ENCODE measurements at regions not wholly inside any gene's neighbourhood (a gene's known extent, or its start where the extent isn't known, plus 50 kb on each side); places are given as distances from the start of the nearest gene placed in this dataset.

DNA sequence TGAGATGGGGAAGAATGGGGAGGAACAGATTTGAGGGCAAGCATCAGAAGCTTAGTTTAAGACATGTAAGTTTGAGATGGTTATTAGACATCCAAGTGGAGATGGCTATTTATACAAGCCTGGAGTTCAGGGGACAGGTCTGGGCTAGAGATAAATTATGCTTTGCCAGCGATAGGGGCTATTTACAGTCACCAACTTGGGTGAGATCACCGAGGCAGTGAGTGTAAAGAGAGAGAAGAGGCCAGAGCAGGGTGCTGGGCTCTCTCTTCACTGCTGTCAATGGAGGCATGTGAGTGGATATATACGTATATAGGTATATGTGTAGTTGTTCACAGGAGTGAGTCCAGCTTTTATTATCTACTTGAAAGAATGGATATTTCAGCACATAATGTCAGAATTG is 81.0 kb downstream of the QPCT start:
- Histone ChIP-seq H3K36me3 (ENCODE audit: control insufficient read depth, insufficient read depth, low read length) (no peaks in the 10 kb centered on the region), H3K4me1 (ENCODE audit: control insufficient read depth, insufficient read depth, low read length) (peaks cover 13% of the 10 kb centered on the region), H3K4me3 (ENCODE audit: insufficient read depth, low read depth, low read length) (no peak overlapping the region), H3K18ac (ENCODE audit: low read depth, low read length) (no peak overlapping the region), H3K23ac (ENCODE audit: low read depth, low read length) (no peak overlapping the region), H2BK20ac (ENCODE audit: low read depth, low read length) (no peak overlapping the region; the same call in 1 of the 2 replicates), H2AK5ac (ENCODE audit: low read depth, low read length) (peak overlapping the region; percentile 24; the same call in 1 of the 2 replicates), H2BK15ac (ENCODE audit: low read depth, low read length) (no peak overlapping the region), H4K20me1 (ENCODE audit: insufficient read depth, low read length) (no peaks in the 10 kb centered on the region), H2AK9ac (replicated peaks; ENCODE audit: low read depth, low read length, poor library complexity) (no peak overlapping the region), H3K79me1 (ENCODE audit: low read depth in 1 of 2, low read length in 2 of 2) (no peaks in the 10 kb centered on the region), H4K8ac (ENCODE audit: low read depth in 2 of 2, low read length in 2 of 2) (no peak overlapping the region), H4K5ac (ENCODE audit: low read depth, low read length) (no peak overlapping the region), H3K9ac (ENCODE audit: low read depth, low read length) (no peak overlapping the region), H3K4me2 (ENCODE audit: low read depth, low read length) (no peak overlapping the region), H3K27me3 (ENCODE audit: control insufficient read depth, insufficient read depth, low read length) (no peaks in the 10 kb centered on the region), H2AFZ (replicated peaks; ENCODE audit: low read length, poor library complexity) (no peak overlapping the region), H3K9me3 (ENCODE audit: control insufficient read depth, insufficient read depth, low read length) (no peaks in the 10 kb centered on the region), H2BK5ac (ENCODE audit: low read depth, low read length, poor library complexity, severe bottlenecking) (no peak overlapping the region), H3K14ac (replicated peaks; ENCODE audit: low read depth, low read length) (no peak overlapping the region), H3K56ac (ENCODE audit: extremely low read depth, insufficient read depth, low read length) (no peak overlapping the region), H3K27ac (ENCODE audit: insufficient read depth, low read length) (no peak overlapping the region), H2BK120ac (ENCODE audit: low read depth, low read length) (no peak overlapping the region), H3K9me1 (ENCODE audit: insufficient read depth, low read length) (0 out of 2 replicates have a peak, but pooled peaks cover 4% of the 10 kb centered on the region), H3K4ac (ENCODE audit: low read depth, low read length) (no peak overlapping the region), H4K91ac (ENCODE audit: insufficient read depth, low read depth, low read length) (no peak overlapping the region)
- intact Hi-C loops (cut with micrococcal nuclease): no loop called here
- 84% methylated on average over 2 of the region's 3 CpGs; no CpG with 5 or more reads in 1 of the 2 experiments for WGBS, 2 experiments (ENCODE audit: extremely low coverage in 2 of 2, insufficient read length in 1 of 2)
- in situ Hi-C loops (cut with MboI; ENCODE audit: low sequenced_read_pairs): no loop called here
- ChIA-PET POLR2A (ENCODE audit: unreplicated experiment) (no interaction called here), CTCF (interaction anchor here (0.9 kb wide), 1 partner anchor 114 kb away, joined by 3 read pairs; no protein-coding TSS in a partner anchor)
- TF ChIP-seq RAD21 (IDR thresholded peaks at IDR 0.05; ENCODE audit: low read length): no peak
- TF ChIP-seq USF2 (IDR thresholded peaks at IDR 0.05; ENCODE audit: low read depth, low read length): no peak
- TF ChIP-seq, protein P1, sequence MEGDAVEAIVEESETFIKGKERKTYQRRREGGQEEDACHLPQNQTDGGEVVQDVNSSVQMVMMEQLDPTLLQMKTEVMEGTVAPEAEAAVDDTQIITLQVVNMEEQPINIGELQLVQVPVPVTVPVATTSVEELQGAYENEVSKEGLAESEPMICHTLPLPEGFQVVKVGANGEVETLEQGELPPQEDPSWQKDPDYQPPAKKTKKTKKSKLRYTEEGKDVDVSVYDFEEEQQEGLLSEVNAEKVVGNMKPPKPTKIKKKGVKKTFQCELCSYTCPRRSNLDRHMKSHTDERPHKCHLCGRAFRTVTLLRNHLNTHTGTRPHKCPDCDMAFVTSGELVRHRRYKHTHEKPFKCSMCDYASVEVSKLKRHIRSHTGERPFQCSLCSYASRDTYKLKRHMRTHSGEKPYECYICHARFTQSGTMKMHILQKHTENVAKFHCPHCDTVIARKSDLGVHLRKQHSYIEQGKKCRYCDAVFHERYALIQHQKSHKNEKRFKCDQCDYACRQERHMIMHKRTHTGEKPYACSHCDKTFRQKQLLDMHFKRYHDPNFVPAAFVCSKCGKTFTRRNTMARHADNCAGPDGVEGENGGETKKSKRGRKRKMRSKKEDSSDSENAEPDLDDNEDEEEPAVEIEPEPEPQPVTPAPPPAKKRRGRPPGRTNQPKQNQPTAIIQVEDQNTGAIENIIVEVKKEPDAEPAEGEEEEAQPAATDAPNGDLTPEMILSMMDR (conservative IDR thresholded peaks at IDR 0.05; ENCODE audit: low read depth, low read length): no peak
- no peak for TF ChIP-seq SMC3 (IDR thresholded peaks at IDR 0.05; ENCODE audit: low read depth, low read length)
- TF ChIP-seq CHD1 (IDR thresholded peaks at IDR 0.05; ENCODE audit: low read depth, low read length): no peak
- TF ChIP-seq FOS (IDR thresholded peaks at IDR 0.05; ENCODE audit: low read depth, low read length): no peak
- no peak for TF ChIP-seq MAFK (IDR thresholded peaks at IDR 0.05; ENCODE audit: low read depth, low read length)
- no peak for TF ChIP-seq POLR2A (IDR thresholded peaks at IDR 0.05; ENCODE audit: low read depth, low read length)
- no peak for TF ChIP-seq MXI1 (IDR thresholded peaks at IDR 0.05; ENCODE audit: borderline replicate concordance, low read depth, low read length)
- TF ChIP-seq BHLHE40 (IDR thresholded peaks at IDR 0.05; ENCODE audit: low read depth, low read length): no peak
- TF ChIP-seq CEBPB (IDR thresholded peaks at IDR 0.05; ENCODE audit: low read depth, low read length): no peak
- no peak for TF ChIP-seq ELK1 (IDR thresholded peaks at IDR 0.05; ENCODE audit: borderline replicate concordance, low read depth, low read length)
- no peak for TF ChIP-seq MAZ (IDR thresholded peaks at IDR 0.05; ENCODE audit: borderline replicate concordance, low read depth, low read length)
- no peak for TF ChIP-seq RFX5 (IDR thresholded peaks at IDR 0.05; ENCODE audit: low read depth, low read length)
- TF ChIP-seq RCOR1 (IDR thresholded peaks at IDR 0.05; ENCODE audit: insufficient replicate concordance, low read length): no peak
- no peak for TF ChIP-seq NFE2L2 (IDR thresholded peaks at IDR 0.05; ENCODE audit: low read depth, low read length)
- BruUV-seq (replicated peaks): no TSS peak
- dilution Hi-C loops (cut with HindIII; ENCODE audit: low sequenced_read_pairs, unreplicated experiment): no loop called here
- no peak for ATAC-seq (ENCODE audit: low read depth)
- DNase-seq: no peak

All from IMR-90 (cell line).